GM12864 (cell line): ENCODE measurements at regions not wholly inside any gene's neighbourhood (a gene's known extent, or its start where the extent isn't known, plus 50 kb on each side); places are given as distances from the start of the nearest gene placed in this dataset.
"Not testable (repeated sequence)": the region's sequence is repeated elsewhere in the genome, so short reads cannot be mapped to it uniquely, and the experiment has no call there.

Source experiments
- DNase-seq: peaks from one replicate; pipeline ENCODE4 v3.0.0-alpha.2; 2011; ENCODE audit warnings: low read depth
- H3K4me3 ChIP-seq: 2 replicates; pipeline ENCODE4 v1.5.1; 2011; ENCODE audit warnings: mild to moderate bottlenecking, low read depth, low read length, control low read depth
- TF ChIP-seq, protein P1 (sequence below): IDR thresholded peaks from 2 replicates; pipeline ENCODE4 v1.5.1; 2011; ENCODE audit warnings: low read depth, mild to moderate bottlenecking, moderate library complexity, low read length, control low read depth, inconsistent platforms; ENCODE audit errors: missing control alignments

DNA sequence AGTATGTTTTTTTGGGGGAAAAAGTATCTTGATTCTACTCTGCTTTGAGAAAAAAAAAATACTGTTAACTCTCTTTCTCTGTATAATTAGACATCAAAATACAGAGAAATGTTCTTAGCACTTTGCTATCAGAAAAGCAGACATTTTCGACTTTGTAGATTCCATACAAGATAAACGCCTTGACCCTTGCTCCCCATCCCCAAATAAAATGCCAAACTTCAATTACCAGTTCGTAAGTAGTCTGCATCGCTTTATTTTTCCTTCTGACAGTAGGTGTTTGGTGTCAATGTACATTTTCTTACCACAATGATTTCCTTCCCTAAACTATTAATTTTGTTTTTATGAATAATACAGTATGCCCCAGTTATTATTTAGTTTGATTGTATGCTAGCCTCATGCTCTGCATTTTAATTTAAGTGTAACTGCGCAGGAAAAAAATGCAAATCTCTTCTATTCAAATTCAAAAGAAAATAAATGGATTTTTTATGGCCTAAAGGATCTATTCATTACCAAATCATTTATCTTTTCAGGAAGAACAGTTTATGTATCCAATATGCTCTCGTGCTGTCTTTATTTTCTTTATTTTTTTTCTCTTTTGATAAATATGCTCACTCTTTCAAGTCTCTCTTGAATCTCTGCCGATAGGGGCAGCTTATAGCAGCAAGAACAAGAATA, 84.8 kb upstream of the ZNF217 start:
- TF ChIP-seq, protein P1, sequence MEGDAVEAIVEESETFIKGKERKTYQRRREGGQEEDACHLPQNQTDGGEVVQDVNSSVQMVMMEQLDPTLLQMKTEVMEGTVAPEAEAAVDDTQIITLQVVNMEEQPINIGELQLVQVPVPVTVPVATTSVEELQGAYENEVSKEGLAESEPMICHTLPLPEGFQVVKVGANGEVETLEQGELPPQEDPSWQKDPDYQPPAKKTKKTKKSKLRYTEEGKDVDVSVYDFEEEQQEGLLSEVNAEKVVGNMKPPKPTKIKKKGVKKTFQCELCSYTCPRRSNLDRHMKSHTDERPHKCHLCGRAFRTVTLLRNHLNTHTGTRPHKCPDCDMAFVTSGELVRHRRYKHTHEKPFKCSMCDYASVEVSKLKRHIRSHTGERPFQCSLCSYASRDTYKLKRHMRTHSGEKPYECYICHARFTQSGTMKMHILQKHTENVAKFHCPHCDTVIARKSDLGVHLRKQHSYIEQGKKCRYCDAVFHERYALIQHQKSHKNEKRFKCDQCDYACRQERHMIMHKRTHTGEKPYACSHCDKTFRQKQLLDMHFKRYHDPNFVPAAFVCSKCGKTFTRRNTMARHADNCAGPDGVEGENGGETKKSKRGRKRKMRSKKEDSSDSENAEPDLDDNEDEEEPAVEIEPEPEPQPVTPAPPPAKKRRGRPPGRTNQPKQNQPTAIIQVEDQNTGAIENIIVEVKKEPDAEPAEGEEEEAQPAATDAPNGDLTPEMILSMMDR, result no peak
- H3K4me3 ChIP-seq, result no peak overlapping the region

DNA sequence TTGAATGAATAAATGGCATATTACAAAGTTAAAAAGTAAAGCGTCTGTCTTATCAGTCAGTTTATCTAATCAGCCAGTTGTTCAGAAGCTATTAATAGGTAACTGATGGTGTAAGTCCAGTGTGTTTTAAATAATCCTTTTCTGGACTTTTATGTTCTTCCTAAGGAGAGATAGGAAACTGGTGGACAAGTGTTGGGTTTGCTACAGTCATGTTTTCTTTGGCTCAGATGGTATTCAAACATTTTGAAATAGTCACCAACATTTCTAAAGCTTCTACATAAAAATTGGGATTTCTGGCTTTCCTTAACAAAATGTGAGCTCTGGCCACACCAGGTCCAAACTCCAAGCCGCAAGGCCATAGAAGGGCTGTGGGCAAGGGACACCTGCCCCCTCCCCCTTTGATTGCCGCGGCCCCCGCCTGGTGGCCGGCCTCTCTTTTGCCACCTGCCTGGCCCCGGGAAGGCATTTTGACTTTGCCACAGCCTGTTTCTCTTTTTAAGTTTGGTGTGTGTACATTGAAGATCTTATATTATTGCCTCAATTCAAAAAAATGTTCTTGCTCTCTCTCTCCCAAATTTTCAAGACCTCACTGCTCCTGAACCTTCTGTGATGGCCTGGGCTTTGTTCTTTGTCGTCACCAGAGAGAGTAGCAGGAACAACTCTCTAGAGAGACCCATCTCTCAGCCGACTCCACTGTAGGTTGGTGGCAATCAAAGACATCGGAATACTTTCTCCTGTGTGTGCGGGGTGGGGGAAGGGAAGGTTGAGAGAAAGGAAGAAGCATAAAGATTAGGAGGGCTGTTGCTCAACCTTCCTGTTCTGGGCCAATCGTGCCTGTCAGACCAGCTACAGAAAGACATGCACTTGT, 84.0 kb upstream of the ZNF217 start:
- DNase-seq, result no peak
- TF ChIP-seq, protein P1, result no peak
- no peak overlapping the region for H3K4me3 ChIP-seq

More for the DNA sequence above, 84.8 kb upstream of the ZNF217 start:
- DNase-seq, result no peak

DNA sequence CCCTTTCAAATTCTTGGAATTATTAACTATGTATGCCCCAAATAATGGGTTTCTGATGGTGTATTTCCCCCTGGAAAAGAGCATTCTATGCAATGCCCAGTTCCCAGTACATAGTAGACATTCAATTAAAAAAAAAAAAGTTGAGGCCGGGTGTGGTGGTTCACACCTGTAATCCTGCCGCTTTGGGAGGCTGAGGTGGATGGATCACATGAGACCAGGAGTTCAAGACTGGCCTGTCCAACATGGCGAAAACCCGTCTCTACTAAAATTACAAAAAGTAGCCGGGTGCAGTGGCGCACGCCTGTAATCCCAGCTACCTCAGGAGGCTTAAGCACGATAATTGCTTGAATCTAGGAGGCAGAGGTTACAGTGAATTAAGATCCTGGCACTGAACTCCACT, 83.3 kb upstream of the ZNF217 start:
- H3K4me3 ChIP-seq, result no peak overlapping the region
- TF ChIP-seq, protein P1, result no peak

DNA sequence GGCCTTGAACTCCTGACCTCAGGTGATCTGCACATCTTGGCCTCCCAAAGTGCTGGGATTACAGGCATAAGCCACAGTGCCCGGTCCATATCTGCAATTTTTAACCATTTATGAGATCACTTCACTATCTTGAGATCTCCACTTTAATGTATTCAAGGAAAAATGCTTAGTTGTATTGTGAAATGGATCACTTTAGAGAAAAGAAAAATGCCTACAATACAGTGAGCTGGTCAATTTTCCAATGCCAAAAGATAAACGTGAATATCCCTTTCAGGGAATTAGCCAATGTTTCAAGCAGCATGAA, 82.8 kb upstream of the ZNF217 start:
- H3K4me3 ChIP-seq, result no peak overlapping the region
- no peak for DNase-seq
- TF ChIP-seq, protein P1, result no peak

More for the DNA sequence above, 83.3 kb upstream of the ZNF217 start:
- no peak for DNase-seq

DNA sequence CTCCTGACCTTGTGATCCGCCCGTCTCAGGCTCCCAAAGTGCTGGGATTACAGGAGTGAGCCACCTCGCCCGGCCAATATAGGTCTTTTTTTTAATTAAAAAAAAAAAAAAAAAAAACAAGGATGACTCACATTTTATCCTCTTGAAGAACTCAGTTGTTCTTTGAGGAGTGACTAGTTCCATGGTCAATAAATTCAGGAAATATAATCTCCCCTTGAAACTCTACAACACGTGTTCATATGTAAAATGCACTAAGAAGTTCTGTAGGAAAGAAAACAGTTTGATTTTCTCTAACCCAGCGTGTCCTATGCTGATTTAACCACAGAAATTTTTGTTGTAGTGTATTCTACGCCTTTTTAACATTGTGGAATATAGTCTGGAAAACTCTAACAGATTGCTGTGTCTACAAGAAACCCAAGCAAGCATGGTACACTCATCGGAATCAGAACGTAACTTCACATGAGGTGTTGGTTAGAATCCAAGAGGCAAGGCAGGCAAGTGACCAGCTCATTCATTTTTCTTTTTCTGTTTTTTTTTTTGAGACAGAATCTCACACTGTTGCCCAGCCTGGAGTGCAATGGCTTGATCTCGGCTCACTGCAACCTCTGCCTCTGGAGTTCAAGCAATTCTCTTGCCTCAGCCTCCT, 79.0 kb upstream of the ZNF217 start:
- H3K4me3 ChIP-seq, result no peak overlapping the region
- TF ChIP-seq, protein P1, result no peak
- no peak for DNase-seq

DNA sequence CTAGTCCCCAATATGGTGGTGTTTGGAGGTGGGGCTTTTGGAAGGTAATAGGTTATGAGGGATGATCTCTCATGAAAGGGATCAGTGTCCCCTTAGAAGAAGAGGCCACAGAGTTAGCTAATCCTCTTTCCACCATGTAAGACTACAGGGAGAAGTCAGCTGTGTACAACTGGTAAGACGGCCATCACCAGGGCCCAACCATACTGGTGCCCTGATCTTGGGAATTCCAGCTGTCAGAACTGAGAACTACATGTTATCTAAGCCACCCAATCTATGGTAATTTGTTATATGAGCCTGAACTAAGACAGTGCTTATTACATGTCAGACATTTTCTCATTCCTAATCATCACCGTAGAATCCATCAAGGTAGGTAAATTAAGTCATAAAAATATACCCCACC, 77.7 kb upstream of the ZNF217 start:
- DNase-seq, result no peak
- TF ChIP-seq, protein P1, result no peak
- H3K4me3 ChIP-seq, result no peak overlapping the region

DNA sequence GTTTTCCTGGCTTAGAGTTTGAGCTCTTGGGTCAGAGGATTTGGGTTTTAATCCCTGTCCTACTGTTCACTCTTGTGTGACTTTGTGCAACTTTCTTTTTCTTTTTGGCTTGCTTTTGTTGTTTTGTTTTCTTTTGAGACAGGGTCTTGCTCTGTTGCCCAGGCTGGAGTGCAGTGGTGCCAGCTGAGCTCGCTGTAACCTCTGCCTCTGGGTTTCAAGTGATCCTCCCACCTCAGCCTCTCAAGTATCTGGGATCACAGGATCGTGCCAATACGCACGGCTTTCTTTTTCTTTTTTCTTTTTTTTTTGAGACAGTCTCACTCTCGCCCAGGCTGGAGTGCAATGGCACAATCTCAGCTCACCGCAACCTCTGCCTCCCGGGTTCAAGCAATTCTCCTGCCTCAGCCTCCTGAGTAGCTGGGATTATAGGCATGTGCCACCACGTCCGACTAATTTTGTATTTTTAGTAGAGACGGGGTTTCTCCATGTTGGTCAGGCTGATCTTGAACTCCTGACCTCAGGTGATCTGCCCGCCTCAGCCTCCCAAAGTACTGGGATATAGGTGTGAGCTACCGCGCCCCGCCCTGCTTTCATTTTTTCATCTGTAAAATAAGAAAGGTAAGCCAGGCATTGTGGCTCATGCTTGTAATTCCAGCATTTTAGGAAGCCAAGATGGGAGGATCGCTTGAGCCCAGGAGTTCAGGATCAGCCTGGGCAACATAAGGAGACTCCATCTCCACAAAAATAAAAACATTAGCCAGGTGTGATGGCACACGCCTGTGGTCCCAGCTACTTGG, 76.1 kb upstream of the ZNF217 start:
- not testable (repeated sequence) for DNase-seq, H3K4me3 ChIP-seq
